Activated CD4-positive, CD25-positive, alpha-beta regulatory T cell (primary cell): ENCODE measurements at regions not wholly inside any gene's neighbourhood (a gene's known extent, or its start where the extent isn't known, plus 50 kb on each side); places are given as distances from the start of the nearest gene placed in this dataset.
A peak's percentile ranks its signal among the peaks of the same experiment; 100 is the strongest.

Experiments
- DNase-seq, 4 experiments: peaks; one replicate each; lab custom pipeline; 2025; lab: John Stamatoyannopoulos, UW

- DNase-seq, result no peak
These were observed 239.1 kb upstream of the FGGY start for GRCh38 chr1:59057796-59058195.

GRCh38 chr1:59058665-59059439 lies 238.0 kb upstream of the FGGY start:
- DNase-seq, result no peak

- DNase-seq, result no peak
These were observed 235.0 kb upstream of the FGGY start for GRCh38 chr1:59061876-59062275.

GRCh38 chr1:59062743-59063142 lies 234.2 kb upstream of the FGGY start:
- DNase-seq, result no peak

- DNase-seq, result no peak
These were observed 233.4 kb upstream of the FGGY start for GRCh38 chr1:59063501-59063900.

GRCh38 chr1:59064592-59064991 lies 232.3 kb upstream of the FGGY start:
- no peak for DNase-seq

GRCh38 chr1:59066236-59066635 lies 230.7 kb upstream of the FGGY start:
- DNase-seq, result no peak

- DNase-seq, result no peak
These were observed 226.3 kb upstream of the FGGY start for GRCh38 chr1:59070610-59071009.

GRCh38 chr1:59071289-59071688 lies 225.6 kb upstream of the FGGY start:
- no peak for DNase-seq

GRCh38 chr1:59071876-59072582 lies 224.9 kb upstream of the FGGY start:
- DNase-seq, result peak in 1 of 4 experiments; percentile 14

GRCh38 chr1:59072583-59072947 lies 224.3 kb upstream of the FGGY start:
- no peak for DNase-seq

GRCh38 chr1:59074598-59074997 lies 222.3 kb upstream of the FGGY start:
- no peak for DNase-seq

- no peak for DNase-seq
These were observed 221.9 kb upstream of the FGGY start for GRCh38 chr1:59075021-59075420.

GRCh38 chr1:59076612-59077011 lies 220.3 kb upstream of the FGGY start:
- DNase-seq, result no peak

- DNase-seq, result no peak
These were observed 219.3 kb upstream of the FGGY start for GRCh38 chr1:59077466-59078069.

GRCh38 chr1:59078070-59078800 lies 218.7 kb upstream of the FGGY start:
- DNase-seq, result no peak

- DNase-seq, result no peak
These were observed 218.0 kb upstream of the FGGY start for GRCh38 chr1:59078866-59079265.

GRCh38 chr1:59079434-59080140 lies 217.3 kb upstream of the FGGY start:
- no peak for DNase-seq

GRCh38 chr1:59081181-59081580 lies 215.7 kb upstream of the FGGY start:
- DNase-seq, result no peak

GRCh38 chr1:59081795-59082194 lies 215.1 kb upstream of the FGGY start:
- no peak for DNase-seq

- no peak for DNase-seq
These were observed 212.7 kb upstream of the FGGY start for GRCh38 chr1:59083946-59084865.
